Activated B cell treated with CpG ODN at 0.5 μM for 24 hours (primary cell): ENCODE measurements at regions not wholly inside any gene's neighbourhood (a gene's known extent, or its start where the extent isn't known, plus 50 kb on each side); places are given as distances from the start of the nearest gene placed in this dataset.

ENCODE experiments used
- ATAC-seq: fragments of 200-7000 bp; cut with Tn5 transposase; one replicate; pipeline ENCODE4 v1.10.0; 2021; ENCODE audit warnings: low read depth, mild to moderate bottlenecking, moderate library complexity
- CTCF ChIA-PET: fragments of 350-600 bp; sonication (Branson Sonifier 250); formaldehyde crosslinking; loops from one replicate; lab custom pipeline; 2021; ENCODE audit warnings: antibody characterized with exemption; lab: Charles Lee
- POLR2A ChIA-PET: fragments of 350-600 bp; sonication (Branson Sonifier 250); formaldehyde crosslinking; loops from one replicate; lab custom pipeline; 2021; ENCODE audit warnings: antibody characterized with exemption; lab: Charles Lee
- DNase-seq: peaks from one replicate; pipeline ENCODE4 v3.0.0; 2022
- H3K27ac Mint-ChIP-seq: one replicate; pipeline ENCODE4 v1.8.0; 2020; ENCODE audit warnings: mixed read lengths
- H3K27me3 Mint-ChIP-seq: one replicate; pipeline ENCODE4 v1.8.0; 2021; ENCODE audit warnings: mixed read lengths
- H3K36me3 Mint-ChIP-seq: one replicate; pipeline ENCODE4 v1.8.0; 2021; ENCODE audit warnings: low read depth, mixed read lengths
- H3K4me1 Mint-ChIP-seq: one replicate; pipeline ENCODE4 v1.8.0; 2021; ENCODE audit warnings: mixed read lengths
- H3K4me3 Mint-ChIP-seq: one replicate; pipeline ENCODE4 v1.8.0; 2020; ENCODE audit warnings: mild to moderate bottlenecking, mixed read lengths
- H3K9me3 Mint-ChIP-seq: one replicate; pipeline ENCODE4 v1.8.0; 2020; ENCODE audit warnings: mixed read lengths
- CTCF ChIP-seq: fragments of 200-600 bp; IDR thresholded peaks from one replicate; pipeline ENCODE4 v1.8.0; 2022; ENCODE audit warnings: antibody characterized with exemption, mild to moderate bottlenecking
- intact Hi-C: fragments of 100-400 bp; cut with micrococcal nuclease; formaldehyde crosslinking; loops from one replicate; pipeline ENCODE4 v1.15.1; 2024

GRCh38 chr5:167049771-167050567 lies 1241.5 kb upstream of the WWC1 start:
- TF ChIP-seq CTCF: no peak
- ChIA-PET CTCF (no interaction called here), POLR2A (no interaction called here)
- H3K4me3 Mint-ChIP-seq: no peak overlapping the region
- intact Hi-C loops: no loop called here
- no peak for DNase-seq
- no peaks in the 10 kb centered on the region for H3K4me1 Mint-ChIP-seq
- no peaks in the 10 kb centered on the region for H3K9me3 Mint-ChIP-seq
- ATAC-seq: no peak
- no peaks in the 10 kb centered on the region for H3K36me3 Mint-ChIP-seq
- no peak overlapping the region for H3K27ac Mint-ChIP-seq
- H3K27me3 Mint-ChIP-seq: no peaks in the 10 kb centered on the region

GRCh38 chr5:167050568-167051401 lies 1240.7 kb upstream of the WWC1 start:
- no peaks in the 10 kb centered on the region for H3K27me3 Mint-ChIP-seq
- CTCF ChIA-PET: no interaction called here
- H3K4me1 Mint-ChIP-seq: no peaks in the 10 kb centered on the region
- no peak overlapping the region for H3K27ac Mint-ChIP-seq
- no peaks in the 10 kb centered on the region for H3K9me3 Mint-ChIP-seq
- DNase-seq (no peak), ATAC-seq (no peak)
- POLR2A ChIA-PET: no interaction called here
- TF ChIP-seq CTCF: no peak
- intact Hi-C loops: no loop called here
- H3K4me3 Mint-ChIP-seq: no peak overlapping the region
- H3K36me3 Mint-ChIP-seq: no peaks in the 10 kb centered on the region

- CTCF ChIA-PET: no interaction called here
Observed at GRCh38 chr5:167051402-167051768, 1240.1 kb upstream of the WWC1 start.

GRCh38 chr5:167052791-167053190 lies 1238.7 kb upstream of the WWC1 start:
- H3K9me3 Mint-ChIP-seq: no peaks in the 10 kb centered on the region
- ChIA-PET CTCF (no interaction called here), POLR2A (no interaction called here)
- intact Hi-C loops: no loop called here
- ATAC-seq: no peak
- H3K27me3 Mint-ChIP-seq: no peaks in the 10 kb centered on the region
- no peak for DNase-seq
- TF ChIP-seq CTCF: no peak
- no peak overlapping the region for H3K27ac Mint-ChIP-seq
- H3K4me1 Mint-ChIP-seq: no peaks in the 10 kb centered on the region
- H3K4me3 Mint-ChIP-seq: no peak overlapping the region
- H3K36me3 Mint-ChIP-seq: no peaks in the 10 kb centered on the region

More at GRCh38 chr5:167051402-167051768, 1240.1 kb upstream of the WWC1 start:
- H3K4me3 Mint-ChIP-seq: no peak overlapping the region
- no peak overlapping the region for H3K27ac Mint-ChIP-seq
- H3K36me3 Mint-ChIP-seq: no peaks in the 10 kb centered on the region
- no peaks in the 10 kb centered on the region for H3K4me1 Mint-ChIP-seq
- ATAC-seq (no peak), DNase-seq (no peak)
- intact Hi-C loops: no loop called here
- no peaks in the 10 kb centered on the region for H3K27me3 Mint-ChIP-seq
- no peak for TF ChIP-seq CTCF
- H3K9me3 Mint-ChIP-seq: no peaks in the 10 kb centered on the region
- POLR2A ChIA-PET: no interaction called here

- POLR2A ChIA-PET: no interaction called here
- no peaks in the 10 kb centered on the region for H3K9me3 Mint-ChIP-seq
- no peak overlapping the region for H3K27ac Mint-ChIP-seq
- DNase-seq (no peak), ATAC-seq (no peak)
- H3K4me3 Mint-ChIP-seq: no peak overlapping the region
- H3K36me3 Mint-ChIP-seq: no peaks in the 10 kb centered on the region
- CTCF ChIA-PET: no interaction called here
- H3K4me1 Mint-ChIP-seq: no peaks in the 10 kb centered on the region
- H3K27me3 Mint-ChIP-seq: no peaks in the 10 kb centered on the region
- no peak for TF ChIP-seq CTCF
- intact Hi-C loops: no loop called here
Observed at GRCh38 chr5:167057665-167058064, 1233.8 kb upstream of the WWC1 start.
